A549 (cell line): ENCODE measurements at regions not wholly inside any gene's neighbourhood (a gene's known extent, or its start where the extent isn't known, plus 50 kb on each side); places are given as distances from the start of the nearest gene placed in this dataset.

Experiments used
- ATAC-seq, 2 experiments: fragments of 200-7000 bp in 1 of 2; fragments of >200 bp in 1 of 2; cut with Nextera tagmentation in 1 of 2; cut with Tn5 transposase in 1 of 2; 3 replicates each; pipeline versions ENCODE4 v1.8.0 to v1.9.1; 2018 to 2020; ENCODE audit warnings: mild to moderate bottlenecking in 1 of 2, moderate library complexity in 1 of 2
- CTCF ChIA-PET: fragments of 300-600 bp; sonication (Branson Sonifier 250); formaldehyde crosslinking; extraction: SDS; loops from one replicate; lab custom pipeline; 2021; ENCODE audit warnings: antibody characterized with exemption, inconsistent platforms; lab: Yijun Ruan, JAX
- POLR2A ChIA-PET: fragments of 350-600 bp; formaldehyde crosslinking; extraction: SDS; loops from one replicate; lab custom pipeline; 2021; ENCODE audit warnings: antibody characterized with exemption, inconsistent platforms; lab: Yijun Ruan, JAX
- DNase-seq, 2 experiments: peaks; one replicate each; pipeline versions ENCODE4 v3.0.0 to v3.0.0-alpha.2; 2011 to 2016; ENCODE audit warnings: low read depth in 1 of 2, low spot score in 1 of 2
- FAIRE-seq: peaks from 2 replicates; lab custom pipeline; 2011; peaks lifted over from hg19 to GRCh38; lab: Jason Lieb, UNC
- H3K27ac ChIP-seq, 2 experiments: fragments of >200 bp; sonication (Bioruptor Twin); formaldehyde crosslinking; 3 replicates each; pipeline ENCODE4 v1.5.1; 2016 to 2017
- H3K4me1 ChIP-seq: fragments of >200 bp; sonication (Bioruptor Twin); formaldehyde crosslinking; 3 replicates; pipeline ENCODE4 v1.6.1; 2016
- H3K4me2 ChIP-seq: fragments of >200 bp; sonication (Bioruptor Twin); formaldehyde crosslinking; 3 replicates; pipeline ENCODE4 v1.6.1; 2016
- H3K4me3 ChIP-seq: fragments of >200 bp; sonication (Bioruptor Twin); formaldehyde crosslinking; 3 replicates; pipeline ENCODE4 v1.5.1; 2016
- H3K9me3 ChIP-seq: fragments of >200 bp; sonication (Bioruptor Twin); formaldehyde crosslinking; 3 replicates; pipeline ENCODE4 v1.6.1; 2016
- BHLHE40 ChIP-seq: IDR thresholded peaks from 2 replicates; pipeline ENCODE4 v1.6.1; 2012; ENCODE audit warnings: low read depth, low read length, inconsistent platforms
- CBX2 ChIP-seq: fragments of 200-600 bp; sonication (generic); IDR thresholded peaks from 2 replicates; pipeline ENCODE4 v1.6.1; 2016; ENCODE audit warnings: low read depth, mild to moderate bottlenecking, borderline replicate concordance
- EHF ChIP-seq: fragments of 250-450 bp; sonication (Bioruptor Pico); IDR thresholded peaks from 2 replicates; pipeline ENCODE4 v1.5.0; 2020; ENCODE audit warnings: mild to moderate bottlenecking
- EHMT2 ChIP-seq: fragments of 200-600 bp; sonication (generic); IDR thresholded peaks from 2 replicates; pipeline ENCODE4 v1.6.1; 2016; ENCODE audit warnings: antibody characterized with exemption, low read depth, mild to moderate bottlenecking, moderate library complexity
- ESRRA ChIP-seq: fragments of 150-350 bp; IDR thresholded peaks from 2 replicates; pipeline ENCODE4 v1.6.1; 2014; ENCODE audit warnings: mild to moderate bottlenecking, low read length, borderline replicate concordance
- FOSB ChIP-seq: fragments of 250-450 bp; sonication (Bioruptor Pico); IDR thresholded peaks from 2 replicates; pipeline ENCODE4 v1.5.0; 2020; ENCODE audit warnings: mild to moderate bottlenecking, moderate library complexity
- FOSL2 ChIP-seq, 2 experiments: fragments of 450-650 bp in 1 of 2; fragments of >200 bp in 1 of 2; sonication (Bioruptor Twin) in 1 of 2; formaldehyde crosslinking; IDR thresholded peaks; 2 replicates each; pipeline versions ENCODE4 v1.5.0 to v1.6.1; 2016 to 2020; ENCODE audit warnings: mild to moderate bottlenecking in 1 of 2, moderate library complexity in 1 of 2
- FOXS1 ChIP-seq: fragments of 250-450 bp; sonication (Bioruptor Pico); IDR thresholded peaks from 2 replicates; pipeline ENCODE4 v1.5.0; 2020; ENCODE audit warnings: mild to moderate bottlenecking, moderate library complexity
- HDAC2 ChIP-seq: fragments of 200-600 bp; sonication (generic); IDR thresholded peaks from 2 replicates; pipeline ENCODE4 v1.6.1; 2016
- HES2 ChIP-seq: fragments of >200 bp; sonication (Bioruptor Twin); formaldehyde crosslinking; IDR thresholded peaks from 2 replicates; pipeline ENCODE4 v1.6.1; 2016
- HOXA7 ChIP-seq: fragments of 250-450 bp; sonication (Bioruptor Pico); IDR thresholded peaks from 2 replicates; pipeline ENCODE4 v1.5.0; 2020; ENCODE audit warnings: mild to moderate bottlenecking, moderate library complexity
- KDM1A ChIP-seq: fragments of 200-600 bp; sonication (generic); IDR thresholded peaks from 2 replicates; pipeline ENCODE4 v1.6.1; 2016; ENCODE audit warnings: low read depth, mild to moderate bottlenecking
- NFE2L2 ChIP-seq: fragments of 150-350 bp; conservative IDR thresholded peaks from 2 replicates; pipeline ENCODE4 v1.6.1; 2014; ENCODE audit warnings: low read length
- NPAS2 ChIP-seq: fragments of 250-450 bp; sonication (Bioruptor Pico); IDR thresholded peaks from 2 replicates; pipeline ENCODE4 v1.8.0; 2022; ENCODE audit warnings: mild to moderate bottlenecking, moderate library complexity, borderline replicate concordance
- PHF8 ChIP-seq: fragments of 200-600 bp; sonication (generic); IDR thresholded peaks from 2 replicates; pipeline ENCODE4 v1.6.1; 2016; ENCODE audit warnings: low read depth, mild to moderate bottlenecking, antibody characterized with exemption, moderate library complexity, borderline replicate concordance
- POLR2A ChIP-seq: IDR thresholded peaks from 2 replicates; pipeline ENCODE4 v1.6.1; 2012; ENCODE audit warnings: mild to moderate bottlenecking, low read length
- RAD21 ChIP-seq, 2 experiments: fragments of >200 bp in 1 of 2; sonication (Bioruptor Twin) in 1 of 2; formaldehyde crosslinking in 1 of 2; IDR thresholded peaks in 1 of 2; conservative IDR thresholded peaks in 1 of 2; 2 replicates in 1 of 2; 3 replicates in 1 of 2; pipeline ENCODE4 v1.6.1; 2012 to 2018; ENCODE audit warnings: inconsistent platforms in 1 of 2
- RARB ChIP-seq: fragments of 250-450 bp; sonication (Bioruptor Pico); IDR thresholded peaks from 2 replicates; pipeline ENCODE4 v1.8.0; 2021; ENCODE audit warnings: mild to moderate bottlenecking, moderate library complexity
- SMC3 ChIP-seq: fragments of >200 bp; sonication (Bioruptor Twin); formaldehyde crosslinking; IDR thresholded peaks from 3 replicates; pipeline ENCODE4 v1.6.1; 2018; ENCODE audit warnings: inconsistent platforms
- TFCP2L1 ChIP-seq: fragments of 250-450 bp; sonication (Bioruptor Pico); IDR thresholded peaks from 2 replicates; pipeline ENCODE4 v1.5.0; 2021; ENCODE audit warnings: mild to moderate bottlenecking
- ZC3H11A ChIP-seq: fragments of 450-650 bp; IDR thresholded peaks from 2 replicates; pipeline ENCODE4 v1.6.1; 2014; ENCODE audit warnings: antibody characterized with exemption, mild to moderate bottlenecking
- ZNF302 ChIP-seq: fragments of 250-450 bp; sonication (Bioruptor Pico); IDR thresholded peaks from 2 replicates; pipeline ENCODE4 v1.9.0; 2021; ENCODE audit warnings: inconsistent platforms, mild to moderate bottlenecking, moderate library complexity
- WGBS: methylation state at CpG from one replicate; pipeline ENCODE4 v1.1.6; 2017; ENCODE audit errors: missing lambda C conversion rate; 5-methylcytosine and 5-hydroxymethylcytosine counted together
- TF ChIP-seq, protein P1 (sequence below): fragments of >200 bp; sonication (Bioruptor Twin); formaldehyde crosslinking; IDR thresholded peaks from 3 replicates; pipeline ENCODE4 v1.5.1; 2016
- TF ChIP-seq, protein P2 (sequence below): fragments of 200-600 bp; sonication (generic); IDR thresholded peaks from 2 replicates; pipeline ENCODE4 v1.6.1; 2016; ENCODE audit warnings: antibody characterized with exemption, mild to moderate bottlenecking, moderate library complexity
- TF ChIP-seq, protein P3 (sequence below): IDR thresholded peaks from 2 replicates; pipeline ENCODE4 v1.6.1; 2012
- TF ChIP-seq, protein P4 (sequence below): fragments of >200 bp; sonication (Bioruptor Twin); formaldehyde crosslinking; IDR thresholded peaks from 3 replicates; pipeline ENCODE4 v1.6.1; 2016
- TF ChIP-seq, protein P5 (sequence below): fragments of 250-450 bp; sonication (Bioruptor Pico); IDR thresholded peaks from 2 replicates; pipeline ENCODE4 v1.5.0; 2020; ENCODE audit warnings: low read depth, mild to moderate bottlenecking, moderate library complexity
- TF ChIP-seq, protein P6 (sequence below): fragments of 450-650 bp; IDR thresholded peaks from 2 replicates; pipeline ENCODE4 v1.6.1; 2014; ENCODE audit warnings: antibody characterized with exemption

GRCh38 chr6:150458579-150458978 lies 89.8 kb downstream of the IYD start:
- 22% methylated on average over 5 of the region's 5 CpGs for WGBS
- FAIRE-seq (no peak), DNase-seq (no peak), ATAC-seq (no peak)
- no peak overlapping the region for H3K27ac ChIP-seq
- no peak overlapping the region for H3K4me3 ChIP-seq
- ChIA-PET CTCF (no interaction called here), POLR2A (no interaction called here)
- TF ChIP-seq CBX2 (no peak), NFE2L2 (no peak), FOXS1 (no peak), ZC3H11A (no peak), SMC3 (no peak), HES2 (no peak), NPAS2 (CRISPR knock-in tag) (no peak), FOSL2 (IDR thresholded peaks at IDR 0.05) (no peak), FOSL2 (CRISPR knock-in tag; IDR thresholded peaks at IDR 0.05) (no peak), POLR2A (no peak), EHMT2 (no peak), RARB (CRISPR knock-in tag) (no peak), PHF8 (no peak), ZNF302 (CRISPR knock-in tag) (no peak), RAD21 (conservative IDR thresholded peaks at IDR 0.05 in 1 of 2, IDR thresholded peaks at IDR 0.05 in 1 of 2) (no peak), TFCP2L1 (CRISPR knock-in tag) (no peak)
- TF ChIP-seq, protein P1, sequence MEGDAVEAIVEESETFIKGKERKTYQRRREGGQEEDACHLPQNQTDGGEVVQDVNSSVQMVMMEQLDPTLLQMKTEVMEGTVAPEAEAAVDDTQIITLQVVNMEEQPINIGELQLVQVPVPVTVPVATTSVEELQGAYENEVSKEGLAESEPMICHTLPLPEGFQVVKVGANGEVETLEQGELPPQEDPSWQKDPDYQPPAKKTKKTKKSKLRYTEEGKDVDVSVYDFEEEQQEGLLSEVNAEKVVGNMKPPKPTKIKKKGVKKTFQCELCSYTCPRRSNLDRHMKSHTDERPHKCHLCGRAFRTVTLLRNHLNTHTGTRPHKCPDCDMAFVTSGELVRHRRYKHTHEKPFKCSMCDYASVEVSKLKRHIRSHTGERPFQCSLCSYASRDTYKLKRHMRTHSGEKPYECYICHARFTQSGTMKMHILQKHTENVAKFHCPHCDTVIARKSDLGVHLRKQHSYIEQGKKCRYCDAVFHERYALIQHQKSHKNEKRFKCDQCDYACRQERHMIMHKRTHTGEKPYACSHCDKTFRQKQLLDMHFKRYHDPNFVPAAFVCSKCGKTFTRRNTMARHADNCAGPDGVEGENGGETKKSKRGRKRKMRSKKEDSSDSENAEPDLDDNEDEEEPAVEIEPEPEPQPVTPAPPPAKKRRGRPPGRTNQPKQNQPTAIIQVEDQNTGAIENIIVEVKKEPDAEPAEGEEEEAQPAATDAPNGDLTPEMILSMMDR, result no peak
- TF ChIP-seq, protein P2, sequence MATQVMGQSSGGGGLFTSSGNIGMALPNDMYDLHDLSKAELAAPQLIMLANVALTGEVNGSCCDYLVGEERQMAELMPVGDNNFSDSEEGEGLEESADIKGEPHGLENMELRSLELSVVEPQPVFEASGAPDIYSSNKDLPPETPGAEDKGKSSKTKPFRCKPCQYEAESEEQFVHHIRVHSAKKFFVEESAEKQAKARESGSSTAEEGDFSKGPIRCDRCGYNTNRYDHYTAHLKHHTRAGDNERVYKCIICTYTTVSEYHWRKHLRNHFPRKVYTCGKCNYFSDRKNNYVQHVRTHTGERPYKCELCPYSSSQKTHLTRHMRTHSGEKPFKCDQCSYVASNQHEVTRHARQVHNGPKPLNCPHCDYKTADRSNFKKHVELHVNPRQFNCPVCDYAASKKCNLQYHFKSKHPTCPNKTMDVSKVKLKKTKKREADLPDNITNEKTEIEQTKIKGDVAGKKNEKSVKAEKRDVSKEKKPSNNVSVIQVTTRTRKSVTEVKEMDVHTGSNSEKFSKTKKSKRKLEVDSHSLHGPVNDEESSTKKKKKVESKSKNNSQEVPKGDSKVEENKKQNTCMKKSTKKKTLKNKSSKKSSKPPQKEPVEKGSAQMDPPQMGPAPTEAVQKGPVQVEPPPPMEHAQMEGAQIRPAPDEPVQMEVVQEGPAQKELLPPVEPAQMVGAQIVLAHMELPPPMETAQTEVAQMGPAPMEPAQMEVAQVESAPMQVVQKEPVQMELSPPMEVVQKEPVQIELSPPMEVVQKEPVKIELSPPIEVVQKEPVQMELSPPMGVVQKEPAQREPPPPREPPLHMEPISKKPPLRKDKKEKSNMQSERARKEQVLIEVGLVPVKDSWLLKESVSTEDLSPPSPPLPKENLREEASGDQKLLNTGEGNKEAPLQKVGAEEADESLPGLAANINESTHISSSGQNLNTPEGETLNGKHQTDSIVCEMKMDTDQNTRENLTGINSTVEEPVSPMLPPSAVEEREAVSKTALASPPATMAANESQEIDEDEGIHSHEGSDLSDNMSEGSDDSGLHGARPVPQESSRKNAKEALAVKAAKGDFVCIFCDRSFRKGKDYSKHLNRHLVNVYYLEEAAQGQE, result no peak
- TF ChIP-seq, protein P3, sequence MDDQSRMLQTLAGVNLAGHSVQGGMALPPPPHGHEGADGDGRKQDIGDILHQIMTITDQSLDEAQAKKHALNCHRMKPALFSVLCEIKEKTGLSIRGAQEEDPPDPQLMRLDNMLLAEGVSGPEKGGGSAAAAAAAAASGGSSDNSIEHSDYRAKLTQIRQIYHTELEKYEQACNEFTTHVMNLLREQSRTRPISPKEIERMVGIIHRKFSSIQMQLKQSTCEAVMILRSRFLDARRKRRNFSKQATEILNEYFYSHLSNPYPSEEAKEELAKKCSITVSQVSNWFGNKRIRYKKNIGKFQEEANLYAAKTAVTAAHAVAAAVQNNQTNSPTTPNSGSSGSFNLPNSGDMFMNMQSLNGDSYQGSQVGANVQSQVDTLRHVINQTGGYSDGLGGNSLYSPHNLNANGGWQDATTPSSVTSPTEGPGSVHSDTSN, result no peak
- no peak overlapping the region for H3K4me2 ChIP-seq
- H3K9me3 ChIP-seq, result no peaks in the 10 kb centered on the region
- no peaks in the 10 kb centered on the region for H3K4me1 ChIP-seq

DNA sequence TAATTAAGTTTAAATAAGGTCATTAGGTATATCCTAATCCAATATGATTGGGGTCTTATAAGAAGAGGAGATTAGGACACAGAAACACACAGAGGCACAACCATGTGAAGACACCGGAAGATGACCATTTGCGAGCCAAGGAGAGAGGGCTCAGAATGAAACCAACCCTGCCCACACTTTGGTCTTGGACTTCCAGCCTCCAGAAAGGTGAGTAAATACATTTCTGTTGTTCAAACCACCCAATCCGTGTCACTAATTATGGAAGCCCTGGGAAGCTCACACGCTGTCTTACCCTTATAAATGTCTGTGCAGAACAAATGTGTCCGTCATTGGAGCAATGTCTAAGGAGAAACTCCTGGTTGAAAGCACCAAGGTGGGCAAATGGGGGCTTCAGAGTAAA lies 95.0 kb downstream of the IYD start:
- 52% methylated on average over 5 of the region's 5 CpGs for whole genome bisulfite sequencing
- TF ChIP-seq, protein P4, sequence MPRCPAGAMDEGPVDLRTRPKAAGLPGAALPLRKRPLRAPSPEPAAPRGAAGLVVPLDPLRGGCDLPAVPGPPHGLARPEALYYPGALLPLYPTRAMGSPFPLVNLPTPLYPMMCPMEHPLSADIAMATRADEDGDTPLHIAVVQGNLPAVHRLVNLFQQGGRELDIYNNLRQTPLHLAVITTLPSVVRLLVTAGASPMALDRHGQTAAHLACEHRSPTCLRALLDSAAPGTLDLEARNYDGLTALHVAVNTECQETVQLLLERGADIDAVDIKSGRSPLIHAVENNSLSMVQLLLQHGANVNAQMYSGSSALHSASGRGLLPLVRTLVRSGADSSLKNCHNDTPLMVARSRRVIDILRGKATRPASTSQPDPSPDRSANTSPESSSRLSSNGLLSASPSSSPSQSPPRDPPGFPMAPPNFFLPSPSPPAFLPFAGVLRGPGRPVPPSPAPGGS, result no peak
- TF ChIP-seq HES2 (no peak), SMC3 (no peak), KDM1A (no peak), HOXA7 (CRISPR knock-in tag) (no peak), EHF (CRISPR knock-in tag) (no peak), FOSB (no peak), BHLHE40 (no peak), HDAC2 (no peak), ESRRA (no peak)
- TF ChIP-seq, protein P5, sequence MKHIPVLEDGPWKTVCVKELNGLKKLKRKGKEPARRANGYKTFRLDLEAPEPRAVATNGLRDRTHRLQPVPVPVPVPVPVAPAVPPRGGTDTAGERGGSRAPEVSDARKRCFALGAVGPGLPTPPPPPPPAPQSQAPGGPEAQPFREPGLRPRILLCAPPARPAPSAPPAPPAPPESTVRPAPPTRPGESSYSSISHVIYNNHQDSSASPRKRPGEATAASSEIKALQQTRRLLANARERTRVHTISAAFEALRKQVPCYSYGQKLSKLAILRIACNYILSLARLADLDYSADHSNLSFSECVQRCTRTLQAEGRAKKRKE, result no peak
- TF ChIP-seq, protein P6, sequence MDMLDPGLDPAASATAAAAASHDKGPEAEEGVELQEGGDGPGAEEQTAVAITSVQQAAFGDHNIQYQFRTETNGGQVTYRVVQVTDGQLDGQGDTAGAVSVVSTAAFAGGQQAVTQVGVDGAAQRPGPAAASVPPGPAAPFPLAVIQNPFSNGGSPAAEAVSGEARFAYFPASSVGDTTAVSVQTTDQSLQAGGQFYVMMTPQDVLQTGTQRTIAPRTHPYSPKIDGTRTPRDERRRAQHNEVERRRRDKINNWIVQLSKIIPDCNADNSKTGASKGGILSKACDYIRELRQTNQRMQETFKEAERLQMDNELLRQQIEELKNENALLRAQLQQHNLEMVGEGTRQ, result no peak

More for the DNA sequence above, 95.0 kb downstream of the IYD start:
- POLR2A ChIA-PET, result no interaction called here
- Histone ChIP-seq H3K27ac (no peak overlapping the region), H3K4me1 (no peaks in the 10 kb centered on the region), H3K4me2 (no peak overlapping the region), H3K4me3 (no peak overlapping the region), H3K9me3 (no peaks in the 10 kb centered on the region)
- FAIRE-seq (no peak), ATAC-seq (no peak), DNase-seq (no peak)
- CTCF ChIA-PET, result no interaction called here
